HepG2 (cell line): ENCODE measurements at regions not wholly inside any gene's neighbourhood (a gene's known extent, or its start where the extent isn't known, plus 50 kb on each side); places are given as distances from the start of the nearest gene placed in this dataset.

Source experiments
- ATAC-seq: fragments of 200-7000 bp; cut with Tn5 transposase; 3 replicates; pipeline ENCODE4 v1.9.1; 2020; ENCODE audit warnings: mild to moderate bottlenecking, moderate library complexity
- BruUV-seq: library from RNA; stranded (reverse); fragments of 400-500 nt; replicated peaks from 2 replicates; lab custom pipeline; 2021; lab: Mats Ljungman, UMichigan
- CTCF ChIA-PET: fragments of 300-600 bp; formaldehyde crosslinking; extraction: SDS; loops from one replicate; lab custom pipeline; 2021; ENCODE audit warnings: low total read pairs, inconsistent platforms, low intra/inter-chr PET ratio; lab: Yijun Ruan, JAX
- POLR2A ChIA-PET: fragments of 350-600 bp; sonication (Branson Sonifier 250); formaldehyde crosslinking; loops from one replicate; lab custom pipeline; 2020; ENCODE audit warnings: antibody characterized with exemption, inconsistent platforms; lab: Yijun Ruan, JAX
- DNase-seq: peaks from one replicate; pipeline ENCODE4 v3.0.0-alpha.2; 2015; ENCODE audit warnings: low spot score
- FAIRE-seq: peaks from 3 replicates; lab custom pipeline; 2011; peaks lifted over from hg19 to GRCh38; lab: Jason Lieb, UNC
- H2AFZ ChIP-seq: one replicate; pipeline ENCODE4 v1.6.1; 2011; ENCODE audit warnings: low read length, inconsistent platforms
- H3K27ac ChIP-seq: fragments of 300-600 bp; 3 replicates; pipeline ENCODE4 v1.8.0; 2011; ENCODE audit warnings: mixed run types, mild to moderate bottlenecking, mixed read lengths, low read length, inconsistent platforms; ENCODE audit not compliant: insufficient read depth; ENCODE audit errors: extremely low read length
- H3K27me3 ChIP-seq, 2 experiments: fragments of 200-600 bp in 1 of 2; 2 replicates in 1 of 2; 3 replicates in 1 of 2; pipeline versions ENCODE4 v1.6.0 to v1.8.0; 2011; ENCODE audit warnings: low read length in 2 of 2, mild to moderate bottlenecking in 2 of 2, moderate library complexity in 2 of 2, inconsistent platforms in 1 of 2; ENCODE audit not compliant: insufficient read depth in 2 of 2, control insufficient read depth in 1 of 2
- H3K36me3 ChIP-seq, 2 experiments: fragments of 200-600 bp in 1 of 2; replicated peaks in 1 of 2; 2 replicates in 1 of 2; 3 replicates in 1 of 2; pipeline versions ENCODE4 v1.5.1 to v1.8.0; 2011; ENCODE audit warnings: low read length in 2 of 2, inconsistent platforms in 1 of 2; ENCODE audit not compliant: insufficient read depth in 2 of 2, control insufficient read depth in 1 of 2
- H3K4me1 ChIP-seq: 2 replicates; pipeline ENCODE4 v1.5.1; 2012; ENCODE audit warnings: low read length, inconsistent platforms; ENCODE audit not compliant: insufficient read depth
- H3K4me2 ChIP-seq: 2 replicates; pipeline ENCODE4 v1.6.0; 2011; ENCODE audit warnings: low read depth, low read length, inconsistent platforms
- H3K4me3 ChIP-seq, 3 experiments: fragments of 200-600 bp in 1 of 3; sonication (generic), shearing (Covaris generic) in 1 of 3; replicated peaks in 1 of 3; 2 replicates each; pipeline ENCODE4 v1.5.1; 2011 to 2016; ENCODE audit warnings: low read length in 3 of 3, inconsistent platforms in 2 of 3, low read depth in 2 of 3, mild to moderate bottlenecking in 2 of 3, control low read depth in 1 of 3, mixed read lengths in 1 of 3; ENCODE audit not compliant: insufficient read depth in 1 of 3
- H3K79me2 ChIP-seq: one replicate; pipeline ENCODE4 v1.6.1; 2011; ENCODE audit warnings: low read length, inconsistent platforms; ENCODE audit not compliant: insufficient read depth
- H3K9ac ChIP-seq: 2 replicates; pipeline ENCODE4 v1.6.0; 2011; ENCODE audit warnings: mild to moderate bottlenecking, low read depth, low read length, inconsistent platforms; ENCODE audit not compliant: insufficient read depth
- H3K9me3 ChIP-seq: 2 replicates; pipeline ENCODE4 v1.5.1; 2012; ENCODE audit warnings: mild to moderate bottlenecking, low read length
- H4K20me1 ChIP-seq: 2 replicates; pipeline ENCODE4 v1.6.0; 2011; ENCODE audit warnings: inconsistent platforms, mild to moderate bottlenecking, low read length, moderate library complexity; ENCODE audit not compliant: insufficient read depth
- FOXA1 ChIP-seq, 2 experiments: fragments of 450-650 bp in 1 of 2; sonication (generic) in 1 of 2; formaldehyde crosslinking in 1 of 2; IDR thresholded peaks; 2 replicates each; pipeline versions ENCODE4 v1.4.0 to v1.6.1; 2016 to 2020; ENCODE audit warnings: missing genetic modification reagents in 1 of 2
- GZF1 ChIP-seq: sonication (generic); formaldehyde crosslinking; IDR thresholded peaks from 2 replicates; pipeline ENCODE4 v1.5.1; 2020; ENCODE audit warnings: mild to moderate bottlenecking, missing genetic modification reagents
- HINFP ChIP-seq: sonication (generic); formaldehyde crosslinking; IDR thresholded peaks from 2 replicates; pipeline ENCODE4 v1.4.0; 2020; ENCODE audit warnings: low read depth, mild to moderate bottlenecking, missing genetic modification reagents
- MIER2 ChIP-seq: IDR thresholded peaks from 2 replicates; pipeline ENCODE4 v1.6.1; 2016; ENCODE audit warnings: missing biosample characterization, missing genetic modification reagents
- NCOA5 ChIP-seq: sonication (generic); formaldehyde crosslinking; IDR thresholded peaks from 2 replicates; pipeline ENCODE4 v1.4.0; 2020; ENCODE audit warnings: missing genetic modification reagents
- SIN3A ChIP-seq: IDR thresholded peaks from 2 replicates; pipeline ENCODE4 v1.6.1; 2011; ENCODE audit warnings: low read depth, mild to moderate bottlenecking, control low read depth, low read length, borderline replicate concordance
- ZBTB1 ChIP-seq: sonication (generic); formaldehyde crosslinking; IDR thresholded peaks from 2 replicates; pipeline ENCODE4 v1.4.0; 2020; ENCODE audit warnings: missing genetic modification reagents, borderline replicate concordance
- ZNF296 ChIP-seq: sonication (generic); formaldehyde crosslinking; conservative IDR thresholded peaks from 2 replicates; pipeline ENCODE4 v1.5.0; 2020; ENCODE audit warnings: mild to moderate bottlenecking, missing genetic modification reagents
- ZNF547 ChIP-seq: sonication (generic); formaldehyde crosslinking; IDR thresholded peaks from 2 replicates; pipeline ENCODE4 v1.5.1; 2020; ENCODE audit warnings: mild to moderate bottlenecking, missing genetic modification reagents
- ZSCAN9 ChIP-seq: IDR thresholded peaks from 2 replicates; pipeline ENCODE4 v1.6.1; 2016; ENCODE audit warnings: borderline replicate concordance
- WGBS: methylation state at CpG from one replicate; pipeline ENCODE4 v1.1.6; 2017; ENCODE audit warnings: low lambda C conversion rate; 5-methylcytosine and 5-hydroxymethylcytosine counted together
- in situ Hi-C: cut with HindIII; loops from 2 replicates; pipeline ENCODE4 v1.10.0; 2017; ENCODE audit warnings: low pct_unique_long_range_greater_than_20kb; ENCODE audit not compliant: extremely low pct_ligation_motif_present
- intact Hi-C: fragments of 100-400 bp; cut with micrococcal nuclease; formaldehyde crosslinking; loops from one replicate; pipeline ENCODE4 v1.10.0; 2022; ENCODE audit not compliant: unreplicated experiment
- TF ChIP-seq, protein P1 (sequence below): sonication (generic); formaldehyde crosslinking; IDR thresholded peaks from 2 replicates; pipeline ENCODE4 v1.4.0; 2020; ENCODE audit warnings: mild to moderate bottlenecking, missing genetic modification reagents
- TF ChIP-seq, protein P2 (sequence below): sonication (generic); formaldehyde crosslinking; IDR thresholded peaks from 2 replicates; pipeline ENCODE4; 2020; ENCODE audit warnings: missing genetic modification reagents, mild to moderate bottlenecking, borderline replicate concordance
- TF ChIP-seq, protein P3 (sequence below): sonication (generic); formaldehyde crosslinking; IDR thresholded peaks from 2 replicates; pipeline ENCODE4 v1.5.0; 2020; ENCODE audit warnings: missing genetic modification reagents, mild to moderate bottlenecking, borderline replicate concordance

GRCh38 chr22:44645083-44645482 is 56.9 kb upstream of the PRR5 start:
- intact Hi-C loops (no loop called here), in situ Hi-C loops (loop anchor here (25.0 kb wide), 1 partner anchor 758 kb away; the partner anchor contains the start of gene PNPLA5)
- no TSS peak for BruUV-seq
- ChIA-PET POLR2A (interaction anchor here (0.7 to 1.2 kb wide), 2 partner anchors 10 to 31 kb away, joined by 3 to 4 read pairs; no protein-coding TSS in a partner anchor), CTCF (no interaction called here)
- Histone ChIP-seq H3K9me3 (no peaks in the 10 kb centered on the region), H2AFZ (no peak overlapping the region), H3K4me2 (0 out of 2 replicates have a peak overlapping the region, but pooled peaks have one; percentile 2), H3K36me3 (no peaks in the 10 kb centered on the region), H3K4me1 (peaks cover 35% of the 10 kb centered on the region), H3K27ac (no peak overlapping the region), H3K9ac (no peak overlapping the region), H3K79me2 (no peaks in the 10 kb centered on the region), H4K20me1 (no peaks in the 10 kb centered on the region), H3K27me3 (peaks cover 0 to 4% of the 10 kb centered on the region in 2 experiments; a peak in 2 of 5 replicates), H3K4me3 (no peak overlapping the region)
- 3% methylated on average over 4 of the region's 4 CpGs for WGBS
- peak; percentile 82 for DNase-seq
- ATAC-seq, result peak; percentile 88
- peak; percentile 54 for FAIRE-seq
- TF ChIP-seq MIER2 (no peak), ZNF296 (CRISPR knock-in tag) (no peak), ZBTB1 (CRISPR knock-in tag) (no peak), NCOA5 (CRISPR knock-in tag) (no peak), ZSCAN9 (no peak), GZF1 (CRISPR knock-in tag) (no peak), HINFP (CRISPR knock-in tag) (no peak), FOXA1 (IDR thresholded peaks at IDR 0.05) (peak; percentile 78), FOXA1 (CRISPR knock-in tag; IDR thresholded peaks at IDR 0.05) (peak; percentile 95), SIN3A (no peak), ZNF547 (CRISPR knock-in tag) (no peak)
- TF ChIP-seq, protein P1, sequence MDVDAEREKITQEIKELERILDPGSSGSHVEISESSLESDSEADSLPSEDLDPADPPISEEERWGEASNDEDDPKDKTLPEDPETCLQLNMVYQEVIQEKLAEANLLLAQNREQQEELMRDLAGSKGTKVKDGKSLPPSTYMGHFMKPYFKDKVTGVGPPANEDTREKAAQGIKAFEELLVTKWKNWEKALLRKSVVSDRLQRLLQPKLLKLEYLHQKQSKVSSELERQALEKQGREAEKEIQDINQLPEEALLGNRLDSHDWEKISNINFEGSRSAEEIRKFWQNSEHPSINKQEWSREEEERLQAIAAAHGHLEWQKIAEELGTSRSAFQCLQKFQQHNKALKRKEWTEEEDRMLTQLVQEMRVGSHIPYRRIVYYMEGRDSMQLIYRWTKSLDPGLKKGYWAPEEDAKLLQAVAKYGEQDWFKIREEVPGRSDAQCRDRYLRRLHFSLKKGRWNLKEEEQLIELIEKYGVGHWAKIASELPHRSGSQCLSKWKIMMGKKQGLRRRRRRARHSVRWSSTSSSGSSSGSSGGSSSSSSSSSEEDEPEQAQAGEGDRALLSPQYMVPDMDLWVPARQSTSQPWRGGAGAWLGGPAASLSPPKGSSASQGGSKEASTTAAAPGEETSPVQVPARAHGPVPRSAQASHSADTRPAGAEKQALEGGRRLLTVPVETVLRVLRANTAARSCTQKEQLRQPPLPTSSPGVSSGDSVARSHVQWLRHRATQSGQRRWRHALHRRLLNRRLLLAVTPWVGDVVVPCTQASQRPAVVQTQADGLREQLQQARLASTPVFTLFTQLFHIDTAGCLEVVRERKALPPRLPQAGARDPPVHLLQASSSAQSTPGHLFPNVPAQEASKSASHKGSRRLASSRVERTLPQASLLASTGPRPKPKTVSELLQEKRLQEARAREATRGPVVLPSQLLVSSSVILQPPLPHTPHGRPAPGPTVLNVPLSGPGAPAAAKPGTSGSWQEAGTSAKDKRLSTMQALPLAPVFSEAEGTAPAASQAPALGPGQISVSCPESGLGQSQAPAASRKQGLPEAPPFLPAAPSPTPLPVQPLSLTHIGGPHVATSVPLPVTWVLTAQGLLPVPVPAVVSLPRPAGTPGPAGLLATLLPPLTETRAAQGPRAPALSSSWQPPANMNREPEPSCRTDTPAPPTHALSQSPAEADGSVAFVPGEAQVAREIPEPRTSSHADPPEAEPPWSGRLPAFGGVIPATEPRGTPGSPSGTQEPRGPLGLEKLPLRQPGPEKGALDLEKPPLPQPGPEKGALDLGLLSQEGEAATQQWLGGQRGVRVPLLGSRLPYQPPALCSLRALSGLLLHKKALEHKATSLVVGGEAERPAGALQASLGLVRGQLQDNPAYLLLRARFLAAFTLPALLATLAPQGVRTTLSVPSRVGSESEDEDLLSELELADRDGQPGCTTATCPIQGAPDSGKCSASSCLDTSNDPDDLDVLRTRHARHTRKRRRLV (CRISPR knock-in tag), result no peak
- TF ChIP-seq, protein P2, sequence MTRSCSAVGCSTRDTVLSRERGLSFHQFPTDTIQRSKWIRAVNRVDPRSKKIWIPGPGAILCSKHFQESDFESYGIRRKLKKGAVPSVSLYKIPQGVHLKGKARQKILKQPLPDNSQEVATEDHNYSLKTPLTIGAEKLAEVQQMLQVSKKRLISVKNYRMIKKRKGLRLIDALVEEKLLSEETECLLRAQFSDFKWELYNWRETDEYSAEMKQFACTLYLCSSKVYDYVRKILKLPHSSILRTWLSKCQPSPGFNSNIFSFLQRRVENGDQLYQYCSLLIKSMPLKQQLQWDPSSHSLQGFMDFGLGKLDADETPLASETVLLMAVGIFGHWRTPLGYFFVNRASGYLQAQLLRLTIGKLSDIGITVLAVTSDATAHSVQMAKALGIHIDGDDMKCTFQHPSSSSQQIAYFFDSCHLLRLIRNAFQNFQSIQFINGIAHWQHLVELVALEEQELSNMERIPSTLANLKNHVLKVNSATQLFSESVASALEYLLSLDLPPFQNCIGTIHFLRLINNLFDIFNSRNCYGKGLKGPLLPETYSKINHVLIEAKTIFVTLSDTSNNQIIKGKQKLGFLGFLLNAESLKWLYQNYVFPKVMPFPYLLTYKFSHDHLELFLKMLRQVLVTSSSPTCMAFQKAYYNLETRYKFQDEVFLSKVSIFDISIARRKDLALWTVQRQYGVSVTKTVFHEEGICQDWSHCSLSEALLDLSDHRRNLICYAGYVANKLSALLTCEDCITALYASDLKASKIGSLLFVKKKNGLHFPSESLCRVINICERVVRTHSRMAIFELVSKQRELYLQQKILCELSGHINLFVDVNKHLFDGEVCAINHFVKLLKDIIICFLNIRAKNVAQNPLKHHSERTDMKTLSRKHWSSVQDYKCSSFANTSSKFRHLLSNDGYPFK (CRISPR knock-in tag), result no peak
- TF ChIP-seq, protein P3, sequence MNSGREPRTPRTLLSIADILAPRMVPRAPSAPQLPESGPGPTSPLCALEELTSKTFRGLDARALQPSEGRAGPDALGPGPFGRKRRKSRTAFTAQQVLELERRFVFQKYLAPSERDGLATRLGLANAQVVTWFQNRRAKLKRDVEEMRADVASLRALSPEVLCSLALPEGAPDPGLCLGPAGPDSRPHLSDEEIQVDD (CRISPR knock-in tag), result no peak
